ENCODE measurements at regions not wholly inside any gene's neighbourhood (a gene's known extent, or its start where the extent isn't known, plus 50 kb on each side); places are given as distances from the start of the nearest gene placed in this dataset.

- TF ChIP-seq CTCF (IDR thresholded peaks at IDR 0.05): no peak
- no peak for TF ChIP-seq POLR2A (IDR thresholded peaks at IDR 0.05)
These were observed 755.7 kb upstream of the SLC8A1 start for GRCh38 chr2:41207578-41207977.
